ENCODE measurements at regions not wholly inside any gene's neighbourhood (a gene's known extent, or its start where the extent isn't known, plus 50 kb on each side); places are given as distances from the start of the nearest gene placed in this dataset.

DNA sequence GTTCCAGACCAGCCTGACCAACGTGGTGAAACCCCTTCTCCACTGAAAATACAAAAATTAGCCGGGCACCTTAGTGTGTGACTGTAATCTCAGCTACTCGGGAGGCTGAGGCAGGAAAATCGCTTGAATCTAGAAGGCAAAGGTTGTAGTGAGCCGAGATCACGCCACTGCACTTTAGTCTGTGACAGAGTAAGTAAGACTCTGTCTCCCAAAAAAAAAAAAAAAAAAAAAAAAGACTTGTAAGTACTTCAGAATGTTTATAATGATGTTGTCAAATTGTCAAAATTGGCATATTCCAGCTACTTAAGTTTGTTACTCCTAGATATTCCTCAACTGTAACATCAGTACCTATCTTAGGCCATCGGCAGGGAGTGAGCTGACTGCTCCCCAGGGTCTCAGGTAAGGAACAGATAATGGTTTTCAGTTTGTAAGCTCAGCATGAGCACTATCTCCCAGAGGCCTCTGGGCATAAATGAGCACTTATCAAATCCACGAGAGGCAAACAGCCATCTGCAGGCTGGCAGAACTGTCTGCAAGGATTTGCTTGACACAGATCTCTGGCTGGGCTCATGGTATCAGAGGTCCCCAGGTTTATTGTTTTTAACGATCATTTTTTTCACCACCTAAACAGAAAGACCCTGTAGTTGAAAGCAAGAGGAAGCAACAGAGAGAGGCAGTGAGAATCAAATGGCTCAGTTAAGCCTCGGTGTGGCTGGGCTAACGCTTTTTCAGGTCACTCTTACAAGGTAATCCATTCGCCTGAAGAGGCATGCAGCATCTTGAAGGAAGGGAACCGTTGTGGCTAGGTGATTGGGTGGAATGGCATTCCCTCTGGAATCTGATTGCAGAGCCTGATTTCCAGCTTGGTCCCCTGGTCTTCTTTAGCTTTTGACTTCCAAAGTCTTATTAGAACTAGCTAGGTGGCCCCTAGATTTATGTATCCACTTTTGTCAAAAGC lies 115.9 kb downstream of the LY86 start:
- H3K4me2 ChIP-seq (ENCODE audit: insufficient read depth, insufficient read length, low read length): no peak overlapping the region
- no peaks in the 10 kb centered on the region for H3K36me3 Mint-ChIP-seq (ENCODE audit: insufficient read depth in 1 of 3, low read depth in 3 of 3)
- H4K20me1 ChIP-seq (ENCODE audit: control insufficient read depth, insufficient read depth, insufficient read length): no peaks in the 10 kb centered on the region
- no peak overlapping the region for H4K5ac ChIP-seq (ENCODE audit: insufficient read length, low read depth, low read length)
- H3K79me2 ChIP-seq (ENCODE audit: insufficient read depth, low read length): no peaks in the 10 kb centered on the region
- no CpG with 5 or more reads among the region's 13 CpGs for WGBS (ENCODE audit: extremely low coverage, insufficient read length, low lambda C conversion rate)
- H3T11ph ChIP-seq (ENCODE audit: low read length): no peak overlapping the region
- no peak overlapping the region for H2AK5ac ChIP-seq (ENCODE audit: insufficient read length, low read length)
- H4K91ac ChIP-seq (ENCODE audit: insufficient read length, low read depth, low read length): no peak overlapping the region
- H3K9me3 ChIP-seq (ENCODE audit: control insufficient read depth, low read depth, low read length): no peaks in the 10 kb centered on the region
- TF ChIP-seq, protein P1, sequence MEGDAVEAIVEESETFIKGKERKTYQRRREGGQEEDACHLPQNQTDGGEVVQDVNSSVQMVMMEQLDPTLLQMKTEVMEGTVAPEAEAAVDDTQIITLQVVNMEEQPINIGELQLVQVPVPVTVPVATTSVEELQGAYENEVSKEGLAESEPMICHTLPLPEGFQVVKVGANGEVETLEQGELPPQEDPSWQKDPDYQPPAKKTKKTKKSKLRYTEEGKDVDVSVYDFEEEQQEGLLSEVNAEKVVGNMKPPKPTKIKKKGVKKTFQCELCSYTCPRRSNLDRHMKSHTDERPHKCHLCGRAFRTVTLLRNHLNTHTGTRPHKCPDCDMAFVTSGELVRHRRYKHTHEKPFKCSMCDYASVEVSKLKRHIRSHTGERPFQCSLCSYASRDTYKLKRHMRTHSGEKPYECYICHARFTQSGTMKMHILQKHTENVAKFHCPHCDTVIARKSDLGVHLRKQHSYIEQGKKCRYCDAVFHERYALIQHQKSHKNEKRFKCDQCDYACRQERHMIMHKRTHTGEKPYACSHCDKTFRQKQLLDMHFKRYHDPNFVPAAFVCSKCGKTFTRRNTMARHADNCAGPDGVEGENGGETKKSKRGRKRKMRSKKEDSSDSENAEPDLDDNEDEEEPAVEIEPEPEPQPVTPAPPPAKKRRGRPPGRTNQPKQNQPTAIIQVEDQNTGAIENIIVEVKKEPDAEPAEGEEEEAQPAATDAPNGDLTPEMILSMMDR (conservative IDR thresholded peaks at IDR 0.05): no peak
- no peak overlapping the region for H3K14ac ChIP-seq (ENCODE audit: insufficient read depth, low read length)
- no peak overlapping the region for H2BK120ac ChIP-seq (ENCODE audit: low read depth, low read length, poor library complexity, severe bottlenecking)
- H2BK15ac ChIP-seq (ENCODE audit: low read depth, low read length): no peak overlapping the region
- 0 out of 2 replicates have a peak, but pooled peaks cover 2% of the 10 kb centered on the region for H3K27me3 Mint-ChIP-seq (ENCODE audit: low read depth)
- H3K4me3 Mint-ChIP-seq: no peak overlapping the region
- no peak overlapping the region for H3K27ac Mint-ChIP-seq
- H3K9ac ChIP-seq (ENCODE audit: extremely low read depth, insufficient read length, low read length): no peak overlapping the region
- no peak overlapping the region for H2BK20ac ChIP-seq (ENCODE audit: low read depth, low read length, poor library complexity, severe bottlenecking)
- H3K23me2 ChIP-seq (ENCODE audit: insufficient read length, low read depth, low read length, poor library complexity, severe bottlenecking): no peaks in the 10 kb centered on the region
- no peaks in the 10 kb centered on the region for H3K79me1 ChIP-seq (ENCODE audit: insufficient read depth, low read depth, low read length, poor library complexity, severe bottlenecking)
- no peak overlapping the region for H3K4ac ChIP-seq (ENCODE audit: low read depth, low read length)
- H3K4me1 Mint-ChIP-seq: peaks cover 12 to 17% of the 10 kb centered on the region in 2 experiments
- no peak overlapping the region for H2BK5ac ChIP-seq (ENCODE audit: insufficient read length, low read length)
- 0 out of 2 replicates have a peak, but pooled peaks cover 2% of the 10 kb centered on the region for H3K27me3 ChIP-seq (ENCODE audit: insufficient read depth, low read length)
- H3K18ac ChIP-seq (ENCODE audit: insufficient read length, low read depth, low read length): no peak overlapping the region
- no peak overlapping the region for H2BK12ac ChIP-seq (ENCODE audit: insufficient read length, low read depth, low read length)
- no peak overlapping the region for H3K27ac ChIP-seq (ENCODE audit: insufficient read length, low read depth, low read length)
- H4K8ac ChIP-seq (replicated peaks; ENCODE audit: insufficient read length, low read depth, low read length): no peak overlapping the region
- no peak for DNase-seq
- no peak overlapping the region for H3K23ac ChIP-seq (ENCODE audit: insufficient read length, low read depth, low read length)
- no peak overlapping the region for H2AFZ ChIP-seq (ENCODE audit: low read length)
- no peak overlapping the region for H3K56ac ChIP-seq (ENCODE audit: insufficient read length, low read depth, low read length)
- no peaks in the 10 kb centered on the region; a peak in 1 of 5 replicates for H3K9me3 Mint-ChIP-seq
- H3K4me1 ChIP-seq (ENCODE audit: insufficient read depth, low read length): no peaks in the 10 kb centered on the region
